T-helper 1 cell (primary cell): ENCODE measurements at regions not wholly inside any gene's neighbourhood (a gene's known extent, or its start where the extent isn't known, plus 50 kb on each side); places are given as distances from the start of the nearest gene placed in this dataset.

Source experiments
- DNase-seq, 5 donors: peaks; one replicate each; pipeline ENCODE4 v3.0.0-alpha.2; 2012 to 2020

GRCh38 chr12:19884021-19884492 is 444.8 kb downstream of the AEBP2 start:
- no peak for DNase-seq

- no peak for DNase-seq
Observed at GRCh38 chr12:19885093-19885812, 446.0 kb downstream of the AEBP2 start.

GRCh38 chr12:19886065-19886464 is 446.8 kb downstream of the AEBP2 start:
- DNase-seq, result no peak

GRCh38 chr12:19886639-19887064 is 447.4 kb downstream of the AEBP2 start:
- no peak for DNase-seq

- DNase-seq, result no peak
Observed at GRCh38 chr12:19890024-19890423, 450.7 kb downstream of the AEBP2 start.

- DNase-seq, result no peak
Observed at GRCh38 chr12:19891936-19892591, 452.8 kb downstream of the AEBP2 start.

GRCh38 chr12:19893514-19893913 is 454.2 kb downstream of the AEBP2 start:
- peak in 1 of 5 donors; percentile 10 for DNase-seq

- peak in 1 of 5 donors; percentile 55 for DNase-seq
Observed at GRCh38 chr12:19894050-19894449, 454.8 kb downstream of the AEBP2 start.

- DNase-seq, result peak in 1 of 5 donors; percentile 76
Observed at GRCh38 chr12:19894803-19895202, 455.5 kb downstream of the AEBP2 start.

GRCh38 chr12:19895246-19896020 is 456.1 kb downstream of the AEBP2 start:
- no peak for DNase-seq

GRCh38 chr12:19896041-19896440 is 456.7 kb downstream of the AEBP2 start:
- DNase-seq, result no peak

GRCh38 chr12:19896534-19896933 is 457.2 kb downstream of the AEBP2 start:
- DNase-seq, result no peak

GRCh38 chr12:19897900-19898408 is 458.7 kb downstream of the AEBP2 start:
- no peak for DNase-seq

GRCh38 chr12:19901841-19902240 is 462.5 kb downstream of the AEBP2 start:
- no peak for DNase-seq

GRCh38 chr12:19904819-19905218 is 463.5 kb upstream of the PDE3A start:
- DNase-seq, result no peak

GRCh38 chr12:19908830-19909229 is 459.5 kb upstream of the PDE3A start:
- DNase-seq, result no peak

GRCh38 chr12:19909418-19909817 is 458.9 kb upstream of the PDE3A start:
- no peak for DNase-seq

- no peak for DNase-seq
Observed at GRCh38 chr12:19910681-19911080, 457.7 kb upstream of the PDE3A start.

GRCh38 chr12:19912991-19913390 is 455.3 kb upstream of the PDE3A start:
- DNase-seq, result no peak

- no peak for DNase-seq
Observed at GRCh38 chr12:19915392-19916195, 452.7 kb upstream of the PDE3A start.

GRCh38 chr12:19916196-19916753 is 452.1 kb upstream of the PDE3A start:
- DNase-seq, result no peak

- no peak for DNase-seq
Observed at GRCh38 chr12:19916974-19917373, 451.4 kb upstream of the PDE3A start.
